H9 (cell line): ENCODE measurements at regions not wholly inside any gene's neighbourhood (a gene's known extent, or its start where the extent isn't known, plus 50 kb on each side); places are given as distances from the start of the nearest gene placed in this dataset.

ENCODE experiments used
- DNase-seq: peaks from one replicate; pipeline ENCODE4 v3.0.0-alpha.2; 2017
- H2AFZ ChIP-seq: one replicate; pipeline ENCODE4 v1.6.1; 2013; ENCODE audit warnings: mild to moderate bottlenecking, low read length, control low read depth, moderate library complexity
- H2AK5ac ChIP-seq: 2 replicates; pipeline ENCODE4 v1.6.1; 2013; ENCODE audit warnings: low read length, control low read depth, mixed read lengths; ENCODE audit not compliant: insufficient read length
- H2BK120ac ChIP-seq: one replicate; pipeline ENCODE4 v1.6.1; 2013; ENCODE audit warnings: low read depth, mild to moderate bottlenecking, low read length, control low read depth, inconsistent platforms; ENCODE audit not compliant: poor library complexity, severe bottlenecking
- H2BK12ac ChIP-seq: 2 replicates; pipeline ENCODE4 v1.6.1; 2013; ENCODE audit warnings: low read length, control low read depth, mixed read lengths, low read depth; ENCODE audit not compliant: insufficient read length
- H2BK15ac ChIP-seq: 2 replicates; pipeline ENCODE4 v1.6.1; 2013; ENCODE audit warnings: low read depth, low read length, control low read depth
- H2BK20ac ChIP-seq: one replicate; pipeline ENCODE4 v1.6.1; 2013; ENCODE audit warnings: low read depth, mild to moderate bottlenecking, low read length, control low read depth, inconsistent platforms; ENCODE audit not compliant: poor library complexity, severe bottlenecking
- H2BK5ac ChIP-seq: 2 replicates; pipeline ENCODE4 v1.6.1; 2013; ENCODE audit warnings: low read length, control low read depth, mixed read lengths; ENCODE audit not compliant: insufficient read length
- H3K14ac ChIP-seq: 2 replicates; pipeline ENCODE4 v1.6.1; 2013; ENCODE audit warnings: low read length, control low read depth; ENCODE audit not compliant: insufficient read depth
- H3K18ac ChIP-seq: 2 replicates; pipeline ENCODE4 v1.6.1; 2013; ENCODE audit warnings: low read depth, mild to moderate bottlenecking, mixed read lengths, low read length, control low read depth; ENCODE audit not compliant: insufficient read length
- H3K23ac ChIP-seq: 2 replicates; pipeline ENCODE4 v1.6.1; 2013; ENCODE audit warnings: low read length, control low read depth, mixed read lengths, low read depth; ENCODE audit not compliant: insufficient read length
- H3K23me2 ChIP-seq: 2 replicates; pipeline ENCODE4 v1.6.1; 2013; ENCODE audit warnings: low read depth, mild to moderate bottlenecking, mixed read lengths, low read length, control low read depth; ENCODE audit not compliant: insufficient read length, poor library complexity, severe bottlenecking
- H3K27ac ChIP-seq: 2 replicates; pipeline ENCODE4 v1.5.1; 2013; ENCODE audit warnings: low read length, control low read depth, mixed read lengths, low read depth; ENCODE audit not compliant: insufficient read length
- H3K27me3 ChIP-seq: 2 replicates; pipeline ENCODE4 v1.6.1; 2013; ENCODE audit warnings: low read length, control low read depth, inconsistent platforms; ENCODE audit not compliant: insufficient read depth
- H3K4ac ChIP-seq: 2 replicates; pipeline ENCODE4 v1.6.1; 2013; ENCODE audit warnings: low read depth, mild to moderate bottlenecking, control low read depth, inconsistent platforms, low read length, moderate library complexity
- H3K4me1 ChIP-seq: 2 replicates; pipeline ENCODE4 v1.6.1; 2013; ENCODE audit warnings: low read length, control low read depth, inconsistent platforms; ENCODE audit not compliant: insufficient read depth
- H3K4me2 ChIP-seq: 2 replicates; pipeline ENCODE4 v1.6.1; 2013; ENCODE audit warnings: low read length, control low read depth, mixed read lengths; ENCODE audit not compliant: insufficient read length, insufficient read depth
- H3K56ac ChIP-seq: 2 replicates; pipeline ENCODE4 v1.6.1; 2013; ENCODE audit warnings: low read depth, mild to moderate bottlenecking, mixed read lengths, low read length, control low read depth; ENCODE audit not compliant: insufficient read length
- H3K79me1 ChIP-seq: 2 replicates; pipeline ENCODE4 v1.6.1; 2013; ENCODE audit warnings: low read depth, mild to moderate bottlenecking, moderate library complexity, low read length, control low read depth, inconsistent platforms; ENCODE audit not compliant: insufficient read depth, poor library complexity, severe bottlenecking
- H3K79me2 ChIP-seq: 2 replicates; pipeline ENCODE4 v1.6.1; 2013; ENCODE audit warnings: low read length, control low read depth, inconsistent platforms; ENCODE audit not compliant: insufficient read depth
- H3K9ac ChIP-seq: 2 replicates; pipeline ENCODE4 v1.6.1; 2013; ENCODE audit warnings: low read length, control low read depth, mixed read lengths; ENCODE audit not compliant: insufficient read length; ENCODE audit errors: extremely low read depth
- H3K9me3 ChIP-seq: one replicate; pipeline ENCODE4 v1.6.1; 2013; ENCODE audit warnings: low read depth, low read length, inconsistent platforms; ENCODE audit not compliant: control insufficient read depth
- H3T11ph ChIP-seq: one replicate; pipeline ENCODE4 v1.6.1; 2013; ENCODE audit warnings: mild to moderate bottlenecking, low read length, control low read depth, inconsistent platforms
- H4K20me1 ChIP-seq: one replicate; pipeline ENCODE4 v1.6.1; 2013; ENCODE audit not compliant: control insufficient read depth, insufficient read length, insufficient read depth
- H4K5ac ChIP-seq: 2 replicates; pipeline ENCODE4 v1.6.1; 2013; ENCODE audit warnings: low read depth, mild to moderate bottlenecking, mixed read lengths, low read length, control low read depth; ENCODE audit not compliant: insufficient read length
- H4K8ac ChIP-seq: replicated peaks from 2 replicates; pipeline ENCODE4 v1.6.1; 2013; ENCODE audit warnings: low read length, control low read depth, mixed read lengths, low read depth; ENCODE audit not compliant: insufficient read length
- H4K91ac ChIP-seq: 2 replicates; pipeline ENCODE4 v1.6.1; 2013; ENCODE audit warnings: low read depth, mild to moderate bottlenecking, moderate library complexity, mixed read lengths, low read length, control low read depth; ENCODE audit not compliant: insufficient read length
- H3K27ac Mint-ChIP-seq, 3 experiments: 2 replicates in 2 of 3; 3 replicates in 1 of 3; pipeline ENCODE4 v1.8.0; 2020 to 2021; ENCODE audit warnings: mixed read lengths in 3 of 3, mild to moderate bottlenecking in 1 of 3, moderate library complexity in 1 of 3
- H3K27me3 Mint-ChIP-seq: 2 replicates; pipeline ENCODE4 v1.8.0; 2021; ENCODE audit warnings: low read depth, mild to moderate bottlenecking, moderate library complexity, mixed read lengths
- H3K36me3 Mint-ChIP-seq, 3 experiments: 2 replicates in 2 of 3; 3 replicates in 1 of 3; pipeline ENCODE4 v1.8.0; 2020 to 2021; ENCODE audit warnings: low read depth in 3 of 3, mixed read lengths in 3 of 3; ENCODE audit not compliant: insufficient read depth in 1 of 3
- H3K4me1 Mint-ChIP-seq, 2 experiments: 2 replicates each; pipeline ENCODE4 v1.8.0; 2020; ENCODE audit warnings: mixed read lengths in 2 of 2
- H3K4me3 Mint-ChIP-seq, 2 experiments: 2 replicates in 1 of 2; 3 replicates in 1 of 2; pipeline ENCODE4 v1.8.0; 2020 to 2021; ENCODE audit warnings: mild to moderate bottlenecking in 2 of 2, mixed read lengths in 2 of 2, moderate library complexity in 1 of 2
- H3K9me3 Mint-ChIP-seq, 2 experiments: 2 replicates in 1 of 2; 3 replicates in 1 of 2; pipeline ENCODE4 v1.8.0; 2020; ENCODE audit warnings: mild to moderate bottlenecking in 2 of 2, mixed read lengths in 2 of 2, moderate library complexity in 1 of 2
- CTCF ChIP-seq: fragments of 200-600 bp; sonication (generic); conservative IDR thresholded peaks from 3 replicates; pipeline ENCODE4 v1.8.0; 2021; ENCODE audit warnings: antibody characterized with exemption, mild to moderate bottlenecking
- WGBS: extraction: QIAGEN DNeasy Blood & Tissue Kit; methylation state at CpG from one replicate; pipeline ENCODE4 v1.1.7; 2013; ENCODE audit warnings: missing lambda C conversion rate, low lambda C conversion rate, mixed read lengths; ENCODE audit not compliant: insufficient read length; ENCODE audit errors: extremely low coverage; 5-methylcytosine and 5-hydroxymethylcytosine counted together

DNA sequence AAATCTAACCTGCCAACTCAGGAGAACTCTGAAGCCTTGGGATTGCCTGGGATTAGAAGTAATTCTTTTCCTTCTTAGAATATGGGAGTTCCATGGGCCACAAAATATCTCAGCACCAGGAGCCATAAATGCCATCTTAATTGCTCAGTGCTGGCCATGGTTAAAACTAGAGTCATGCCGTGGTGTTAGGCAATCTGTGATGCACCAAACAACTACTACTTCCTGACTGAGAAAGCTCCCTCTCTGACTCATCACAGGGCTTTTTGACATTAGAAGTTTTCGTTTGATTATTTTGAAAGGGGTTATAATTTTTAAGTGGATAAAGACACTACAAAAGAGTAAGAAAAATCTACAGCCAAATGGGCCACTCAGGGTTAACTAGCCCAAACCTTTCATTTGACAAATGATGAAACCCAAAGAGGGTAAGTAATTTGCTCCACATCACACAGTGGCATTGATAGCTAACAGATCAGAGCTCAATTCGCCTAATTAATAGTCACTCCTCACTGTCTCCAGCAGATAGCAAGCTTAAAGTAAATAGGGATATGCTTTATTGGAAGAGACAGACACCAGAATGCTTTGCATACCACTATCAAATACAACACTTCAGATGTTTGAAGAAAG lies 377.3 kb downstream of the EMP1 start:
- no peaks in the 10 kb centered on the region for H3K23me2 ChIP-seq
- no peak for DNase-seq
- H2AK5ac ChIP-seq = no peak overlapping the region
- no peak overlapping the region for H4K8ac ChIP-seq
- no peaks in the 10 kb centered on the region for H3K79me1 ChIP-seq
- no peak overlapping the region; a peak in 1 of 5 replicates for H3K4me3 Mint-ChIP-seq
- no peak overlapping the region for H4K5ac ChIP-seq
- H3K9me3 Mint-ChIP-seq = no peaks in the 10 kb centered on the region
- H3K36me3 Mint-ChIP-seq = no peaks in the 10 kb centered on the region
- TF ChIP-seq CTCF = no peak
- H2BK5ac ChIP-seq = no peak overlapping the region
- no peak overlapping the region for H3K56ac ChIP-seq
- H4K20me1 ChIP-seq = no peaks in the 10 kb centered on the region
- no peaks in the 10 kb centered on the region for H3K9me3 ChIP-seq
- no peak overlapping the region for H3K14ac ChIP-seq
- no CpG with 5 or more reads among the region's 3 CpGs for WGBS
- H3K4me1 ChIP-seq = no peaks in the 10 kb centered on the region; the same call in 1 of the 2 replicates
- no peaks in the 10 kb centered on the region for H3K79me2 ChIP-seq
- no peak overlapping the region for H3K18ac ChIP-seq
- H3K9ac ChIP-seq = no peak overlapping the region
- H3K4me1 Mint-ChIP-seq = peaks cover 3% of the 10 kb centered on the region in 2 experiments; a peak in 3 of 4 replicates
- no peak overlapping the region for H2BK12ac ChIP-seq
- H3K23ac ChIP-seq = no peak overlapping the region
- H2BK20ac ChIP-seq = no peak overlapping the region
- 0 out of 2 replicates have a peak, but pooled peaks cover 2% of the 10 kb centered on the region for H3K27me3 Mint-ChIP-seq
- no peak overlapping the region for H3K27ac Mint-ChIP-seq
- H3K4me2 ChIP-seq = no peak overlapping the region
- H4K91ac ChIP-seq = no peak overlapping the region
- no peak overlapping the region for H3T11ph ChIP-seq
- no peak overlapping the region for H2AFZ ChIP-seq
- H2BK15ac ChIP-seq = no peak overlapping the region
- H3K27ac ChIP-seq = no peak overlapping the region
- H3K27me3 ChIP-seq = no peaks in the 10 kb centered on the region
- H2BK120ac ChIP-seq = no peak overlapping the region
- H3K4ac ChIP-seq = no peak overlapping the region
